ENCODE measurements at regions not wholly inside any gene's neighbourhood (a gene's known extent, or its start where the extent isn't known, plus 50 kb on each side); places are given as distances from the start of the nearest gene placed in this dataset.

- no peaks in the 10 kb centered on the region for H3K36me3 ChIP-seq
- no peak overlapping the region for H3K4me3 ChIP-seq (ENCODE audit: low read depth, low read length)
- no peaks in the 10 kb centered on the region for H3K27me3 ChIP-seq
- TF ChIP-seq, protein P1, sequence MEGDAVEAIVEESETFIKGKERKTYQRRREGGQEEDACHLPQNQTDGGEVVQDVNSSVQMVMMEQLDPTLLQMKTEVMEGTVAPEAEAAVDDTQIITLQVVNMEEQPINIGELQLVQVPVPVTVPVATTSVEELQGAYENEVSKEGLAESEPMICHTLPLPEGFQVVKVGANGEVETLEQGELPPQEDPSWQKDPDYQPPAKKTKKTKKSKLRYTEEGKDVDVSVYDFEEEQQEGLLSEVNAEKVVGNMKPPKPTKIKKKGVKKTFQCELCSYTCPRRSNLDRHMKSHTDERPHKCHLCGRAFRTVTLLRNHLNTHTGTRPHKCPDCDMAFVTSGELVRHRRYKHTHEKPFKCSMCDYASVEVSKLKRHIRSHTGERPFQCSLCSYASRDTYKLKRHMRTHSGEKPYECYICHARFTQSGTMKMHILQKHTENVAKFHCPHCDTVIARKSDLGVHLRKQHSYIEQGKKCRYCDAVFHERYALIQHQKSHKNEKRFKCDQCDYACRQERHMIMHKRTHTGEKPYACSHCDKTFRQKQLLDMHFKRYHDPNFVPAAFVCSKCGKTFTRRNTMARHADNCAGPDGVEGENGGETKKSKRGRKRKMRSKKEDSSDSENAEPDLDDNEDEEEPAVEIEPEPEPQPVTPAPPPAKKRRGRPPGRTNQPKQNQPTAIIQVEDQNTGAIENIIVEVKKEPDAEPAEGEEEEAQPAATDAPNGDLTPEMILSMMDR (IDR thresholded peaks at IDR 0.05; ENCODE audit: low read depth, low read length) = no peak
- no peak for DNase-seq
- no peaks in the 10 kb centered on the region for H3K9me3 ChIP-seq
- H3K4me1 ChIP-seq = no peaks in the 10 kb centered on the region
Observed at GRCh38 chr2:84243788-84244733, 215.0 kb downstream of the SUCLG1 start.

DNA sequence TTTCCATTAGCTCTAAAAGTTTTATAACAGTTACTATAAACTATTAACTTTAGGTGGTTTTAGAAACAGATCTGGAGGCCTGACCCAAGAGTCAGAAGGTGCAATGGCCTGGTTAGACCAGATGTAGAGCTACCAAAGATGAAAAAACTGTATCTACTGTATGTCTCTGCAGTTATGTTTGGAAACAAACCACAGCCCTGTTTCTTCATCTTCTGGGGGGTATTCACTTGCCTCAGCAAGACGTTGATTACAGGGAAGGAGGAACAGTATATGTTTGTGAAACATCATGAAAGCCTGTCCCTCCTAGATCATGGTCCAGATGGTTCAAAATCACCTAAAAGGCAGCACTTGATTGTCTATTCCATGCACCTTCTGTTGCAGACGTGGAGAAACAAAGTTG, 220.2 kb downstream of the SUCLG1 start:
- H3K4me1 ChIP-seq = no peaks in the 10 kb centered on the region
- TF ChIP-seq, protein P1 (IDR thresholded peaks at IDR 0.05; ENCODE audit: low read depth, low read length) = no peak
- no peaks in the 10 kb centered on the region for H3K36me3 ChIP-seq
- no peaks in the 10 kb centered on the region for H3K9me3 ChIP-seq
- H3K4me3 ChIP-seq (ENCODE audit: low read depth, low read length) = no peak overlapping the region
- DNase-seq = no peak
- H3K27me3 ChIP-seq = no peaks in the 10 kb centered on the region

- TF ChIP-seq, protein P1 (IDR thresholded peaks at IDR 0.05; ENCODE audit: low read depth, low read length) = no peak
- H3K4me1 ChIP-seq = no peaks in the 10 kb centered on the region
- H3K27me3 ChIP-seq = no peaks in the 10 kb centered on the region
- H3K4me3 ChIP-seq (ENCODE audit: low read depth, low read length) = no peak overlapping the region
- no peak for DNase-seq
- no peaks in the 10 kb centered on the region for H3K9me3 ChIP-seq
- no peaks in the 10 kb centered on the region for H3K36me3 ChIP-seq
Observed at GRCh38 chr2:84236288-84236687, 222.8 kb downstream of the SUCLG1 start.

DNA sequence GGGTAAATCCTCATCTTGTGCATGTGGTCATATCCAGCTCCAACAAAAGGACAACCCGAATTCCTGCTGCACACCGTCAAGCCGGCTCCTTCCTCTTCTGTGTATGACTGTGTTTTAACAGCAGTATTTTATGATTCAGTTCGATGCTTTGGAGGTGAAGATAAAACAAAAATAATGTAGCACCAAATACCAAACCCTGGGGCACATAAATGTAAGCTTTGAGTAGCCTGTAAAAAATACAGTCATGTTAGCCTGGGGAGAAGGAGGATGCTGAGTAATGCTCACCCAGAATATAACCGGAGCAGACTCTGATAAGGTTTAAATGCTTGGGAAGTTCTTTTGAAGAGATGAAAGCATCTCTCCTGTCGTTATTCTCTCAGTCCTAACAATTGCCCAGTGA, 225.0 kb downstream of the SUCLG1 start:
- TF ChIP-seq, protein P1 (IDR thresholded peaks at IDR 0.05; ENCODE audit: low read depth, low read length) = no peak
- no peak for DNase-seq
- Histone ChIP-seq H3K4me1 (no peaks in the 10 kb centered on the region), H3K9me3 (no peaks in the 10 kb centered on the region), H3K27me3 (no peaks in the 10 kb centered on the region), H3K36me3 (no peaks in the 10 kb centered on the region), H3K4me3 (ENCODE audit: low read depth, low read length) (no peak overlapping the region)

DNA sequence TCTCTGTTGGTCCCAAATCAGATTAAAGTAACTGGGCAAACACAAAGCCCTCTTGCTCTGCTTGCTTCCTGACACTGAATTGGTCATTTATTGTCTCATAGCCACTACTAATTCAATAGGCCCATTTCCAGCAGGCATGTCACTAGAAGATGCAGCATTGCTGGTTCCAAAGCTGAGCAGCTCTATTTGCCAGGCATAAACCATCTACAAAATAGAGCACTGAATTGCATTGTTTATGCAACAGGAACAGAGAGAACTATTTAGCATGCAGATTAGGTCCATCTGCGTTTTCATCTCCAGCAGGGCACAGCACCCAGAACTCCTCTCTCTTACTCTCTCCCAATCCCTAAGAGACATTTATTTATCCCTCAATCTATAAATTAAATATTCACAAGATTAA, 227.6 kb downstream of the SUCLG1 start:
- Histone ChIP-seq H3K27me3 (no peaks in the 10 kb centered on the region), H3K36me3 (no peaks in the 10 kb centered on the region), H3K4me3 (ENCODE audit: low read depth, low read length) (no peak overlapping the region), H3K9me3 (no peaks in the 10 kb centered on the region), H3K4me1 (no peaks in the 10 kb centered on the region)
- DNase-seq = no peak
- TF ChIP-seq, protein P1 (IDR thresholded peaks at IDR 0.05; ENCODE audit: low read depth, low read length) = no peak

GRCh38 chr2:84224121-84224520, 235.0 kb downstream of the SUCLG1 start:
- Histone ChIP-seq H3K27me3 (no peaks in the 10 kb centered on the region), H3K4me3 (ENCODE audit: low read depth, low read length) (no peak overlapping the region), H3K9me3 (no peaks in the 10 kb centered on the region), H3K36me3 (no peaks in the 10 kb centered on the region), H3K4me1 (no peaks in the 10 kb centered on the region)
- no peak for DNase-seq
- TF ChIP-seq, protein P1 (IDR thresholded peaks at IDR 0.05; ENCODE audit: low read depth, low read length) = no peak
